Adrenal gland (tissue), 9 donors: ENCODE measurements at regions not wholly inside any gene's neighbourhood (a gene's known extent, or its start where the extent isn't known, plus 50 kb on each side); places are given as distances from the start of the nearest gene placed in this dataset.

Source experiments
- DNase-seq, 7 donors: peaks; one replicate each; pipeline ENCODE4 v3.0.0-alpha.2; 2019 to 2020
- H3K27ac ChIP-seq, 5 donors: fragments of 200-600 bp; sonication (generic) in 4 of 5; 1 replicate in 3 of 5; 2 replicates in 2 of 5; pipeline versions ENCODE4 v1.5.1 to v1.8.0; 2016 to 2020; ENCODE audit warnings: mild to moderate bottlenecking in 1 of 5
- H3K27me3 ChIP-seq: fragments of 200-600 bp; 2 replicates; pipeline ENCODE4 v1.8.0; 2021
- H3K36me3 ChIP-seq, 2 donors: fragments of 200-600 bp; replicated peaks in 1 of 2; 1 replicate in 1 of 2; 2 replicates in 1 of 2; pipeline versions ENCODE4 v1.5.1 to v1.8.0; 2018 to 2022
- H3K4me1 ChIP-seq, 2 donors: fragments of 200-600 bp; replicated peaks in 1 of 2; 1 replicate in 1 of 2; 2 replicates in 1 of 2; pipeline versions ENCODE4 v1.5.1 to v1.8.0; 2018 to 2021
- H3K4me3 ChIP-seq, 4 donors: fragments of 200-600 bp; sonication (generic) in 3 of 4; one replicate each; pipeline ENCODE4 v1.5.1; 2016 to 2018
- H3K9me3 ChIP-seq, 3 donors: fragments of 200-600 bp; sonication (generic) in 1 of 3; replicated peaks in 1 of 3; 1 replicate in 2 of 3; 2 replicates in 1 of 3; pipeline versions ENCODE4 v1.5.1 to v1.8.0; 2016 to 2021
- CTCF ChIP-seq, 6 experiments: fragments of 450-650 bp in 4 of 6; fragments of 200-600 bp in 2 of 6; sonication (generic) in 1 of 6; IDR thresholded peaks; 1 replicate in 5 of 6; 2 replicates in 1 of 6; pipeline versions ENCODE4 v1.5.1 to v1.8.0; 2016 to 2021; ENCODE audit warnings: antibody characterized with exemption in 6 of 6, mild to moderate bottlenecking in 2 of 6, moderate library complexity in 1 of 6
- POLR2A ChIP-seq, 2 donors: fragments of 450-650 bp; IDR thresholded peaks; one replicate each; pipeline ENCODE4 v1.6.1; 2017; ENCODE audit warnings: antibody characterized with exemption in 2 of 2, mild to moderate bottlenecking in 2 of 2, moderate library complexity in 1 of 2
- WGBS, 4 donors: extraction: QIAGEN DNeasy Blood & Tissue Kit in 2 of 4; methylation state at CpG; one replicate each; pipeline versions ENCODE4 v1.1.5 to v1.1.7; 2013 to 2017; 5-methylcytosine and 5-hydroxymethylcytosine counted together
- intact Hi-C, 2 donors: fragments of 100-400 bp; cut with DNase I; formaldehyde crosslinking; loops; one replicate each; pipeline versions ENCODE4 v1.14.1 to v1.15.0; 2022 to 2023
- donor health status: healthy with polysubstance abuse.
- donor health status: Bipolar disorder and iron deficiency.
- donor health status: DM: yes; HTN: yes; CAD: no.
- donor health status: DM: no; HTN: no; CAD: no.
- donor health status: DM: no; HTN: no; CAD: no.

- 56 to 68% (median 58%) methylated on average over 1 of the region's 1 CpG for WGBS, 4 donors
Measured at GRCh38 chr18:73824671-73825070, 323.0 kb downstream of the FBXO15 start.

GRCh38 chr18:73812423-73812822 is 335.2 kb downstream of the FBXO15 start:
- no peak for DNase-seq
- Histone ChIP-seq H3K4me1 (no peaks in the 10 kb centered on the region), H3K27ac (no peak overlapping the region), H3K4me3 (no peak overlapping the region), H3K9me3 (no peaks in the 10 kb centered on the region), H3K36me3 (no peaks in the 10 kb centered on the region), H3K27me3 (no peaks in the 10 kb centered on the region)
- intact Hi-C loops: no loop called here
- WGBS, 4 donors: 84 to 91% (median 85%) methylated on average over 11 of the region's 11 CpGs
- TF ChIP-seq CTCF (IDR thresholded peaks at IDR 0.05): no peak
- no peak for TF ChIP-seq POLR2A (IDR thresholded peaks at IDR 0.05)

More at GRCh38 chr18:73824671-73825070, 323.0 kb downstream of the FBXO15 start:
- Histone ChIP-seq H3K27ac (no peak overlapping the region), H3K27me3 (no peaks in the 10 kb centered on the region), H3K9me3 (no peaks in the 10 kb centered on the region), H3K36me3 (no peaks in the 10 kb centered on the region), H3K4me3 (no peak overlapping the region), H3K4me1 (no peaks in the 10 kb centered on the region)
- DNase-seq: no peak
- TF ChIP-seq CTCF (IDR thresholded peaks at IDR 0.05) (no peak), POLR2A (IDR thresholded peaks at IDR 0.05) (no peak)
- intact Hi-C loops: no loop called here

- WGBS, 4 donors: 50 to 53% (median 51%) methylated on average over 4 of the region's 4 CpGs
- Histone ChIP-seq H3K4me3 (no peak overlapping the region), H3K4me1 (no peaks in the 10 kb centered on the region), H3K36me3 (no peaks in the 10 kb centered on the region), H3K27me3 (no peaks in the 10 kb centered on the region), H3K27ac (no peak overlapping the region), H3K9me3 (no peaks in the 10 kb centered on the region)
- no peak for DNase-seq
- intact Hi-C loops: no loop called here
- TF ChIP-seq CTCF (IDR thresholded peaks at IDR 0.05): no peak
Measured at GRCh38 chr18:73807551-73808192, 340.0 kb downstream of the FBXO15 start.

- no peak for TF ChIP-seq POLR2A (IDR thresholded peaks at IDR 0.05)
- no peak for TF ChIP-seq CTCF (IDR thresholded peaks at IDR 0.05)
- no peak for DNase-seq
- H3K27ac ChIP-seq: no peak overlapping the region
- H3K36me3 ChIP-seq: no peaks in the 10 kb centered on the region
- H3K4me1 ChIP-seq: no peaks in the 10 kb centered on the region
- intact Hi-C loops: no loop called here
- no peaks in the 10 kb centered on the region for H3K27me3 ChIP-seq
- H3K9me3 ChIP-seq: no peaks in the 10 kb centered on the region
- 75 to 80% (median 77%) methylated on average over 3 of the region's 3 CpGs for WGBS, 4 donors
- no peak overlapping the region for H3K4me3 ChIP-seq
Measured at GRCh38 chr18:73805991-73806390, 341.6 kb downstream of the FBXO15 start.
